HUES48 (cell line): ENCODE measurements at regions not wholly inside any gene's neighbourhood (a gene's known extent, or its start where the extent isn't known, plus 50 kb on each side); places are given as distances from the start of the nearest gene placed in this dataset.

ENCODE experiments used
- H3K27ac ChIP-seq: one replicate; pipeline ENCODE4 v1.7.0; 2013; ENCODE audit warnings: low read depth, low read length, inconsistent platforms
- H3K27me3 ChIP-seq: 2 replicates; pipeline ENCODE4 v1.6.1; 2013; ENCODE audit warnings: mild to moderate bottlenecking, low read length; ENCODE audit not compliant: control insufficient read depth, insufficient read depth
- H3K36me3 ChIP-seq: 2 replicates; pipeline ENCODE4 v1.6.1; 2013; ENCODE audit warnings: low read length; ENCODE audit not compliant: control insufficient read depth, insufficient read depth
- H3K4me1 ChIP-seq: 2 replicates; pipeline ENCODE4 v1.6.1; 2013; ENCODE audit warnings: mild to moderate bottlenecking, low read length; ENCODE audit not compliant: control insufficient read depth, insufficient read depth
- H3K4me3 ChIP-seq: 2 replicates; pipeline ENCODE4 v1.5.1; 2013; ENCODE audit warnings: mild to moderate bottlenecking, low read depth, low read length
- H3K9ac ChIP-seq: 2 replicates; pipeline ENCODE4 v1.6.1; 2013; ENCODE audit warnings: mild to moderate bottlenecking, low read depth, low read length, moderate library complexity
- H3K9me3 ChIP-seq: 2 replicates; pipeline ENCODE4 v1.6.1; 2013; ENCODE audit warnings: low read length; ENCODE audit not compliant: control insufficient read depth, insufficient read depth

DNA sequence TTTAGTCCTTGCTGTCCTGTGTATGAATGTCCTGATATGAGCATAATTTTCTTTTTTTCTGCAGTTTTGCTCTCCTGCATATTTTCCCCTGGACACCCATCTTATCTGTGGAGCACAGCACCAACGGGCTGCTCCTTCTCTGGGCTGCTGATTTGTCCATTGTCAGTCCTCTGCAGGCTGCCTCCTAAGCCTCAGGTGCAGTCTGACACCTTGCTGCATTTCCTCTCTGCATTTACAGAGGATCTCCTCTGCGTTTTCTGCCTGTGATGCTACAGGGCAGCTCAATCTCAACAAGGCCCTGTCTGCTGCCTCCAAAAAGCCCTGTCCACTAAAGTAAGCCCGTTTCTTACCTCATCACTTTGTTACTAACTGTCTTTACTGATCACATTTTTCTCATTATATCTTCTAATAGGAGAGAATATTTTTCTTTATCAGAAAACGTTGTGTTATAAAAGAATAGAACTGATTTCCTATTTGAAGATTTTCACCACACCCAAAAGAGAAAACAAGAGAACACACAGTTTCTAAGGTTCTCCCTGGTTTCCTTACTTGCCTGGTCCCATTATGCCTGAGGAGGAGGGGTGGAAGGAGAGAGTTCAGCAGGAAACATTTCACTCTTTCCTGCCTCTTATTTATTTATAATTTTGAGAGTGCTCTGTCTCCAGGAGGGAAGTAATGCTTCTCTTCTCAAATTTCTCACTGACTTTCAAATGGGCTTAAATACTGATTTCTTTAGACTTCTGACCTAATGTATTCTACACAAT is 65.6 kb upstream of the TDRD3 start:
- H3K4me1 ChIP-seq = no peaks in the 10 kb centered on the region

DNA sequence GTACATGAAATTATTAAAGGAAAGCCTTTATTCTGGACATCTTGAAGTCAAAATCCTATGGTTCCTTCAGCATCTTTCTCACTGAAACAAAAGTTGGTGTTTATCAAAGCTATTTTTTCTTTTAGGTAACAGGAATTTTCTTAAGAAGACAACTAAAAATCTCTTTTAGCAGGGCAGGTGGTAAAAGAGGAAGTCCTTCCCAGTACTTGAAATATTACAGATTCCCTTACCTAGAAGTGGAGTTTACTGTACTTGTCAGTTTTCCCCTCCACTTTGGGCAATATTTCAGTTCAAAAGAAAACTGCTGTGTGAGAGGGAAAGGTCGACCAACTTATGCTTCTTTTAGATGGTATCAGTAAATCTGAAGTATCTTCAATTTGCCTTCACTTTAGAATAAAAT is 64.3 kb upstream of the TDRD3 start:
- no peak overlapping the region for H3K9ac ChIP-seq
- H3K27ac ChIP-seq = no peak overlapping the region
- H3K36me3 ChIP-seq = no peaks in the 10 kb centered on the region
- no peaks in the 10 kb centered on the region for H3K4me1 ChIP-seq
- H3K9me3 ChIP-seq = no peaks in the 10 kb centered on the region
- H3K4me3 ChIP-seq = no peak overlapping the region
- H3K27me3 ChIP-seq = no peaks in the 10 kb centered on the region

More for the DNA sequence above, 65.6 kb upstream of the TDRD3 start:
- Histone ChIP-seq H3K9ac (no peak overlapping the region), H3K4me3 (no peak overlapping the region), H3K9me3 (no peaks in the 10 kb centered on the region), H3K27ac (peak overlapping the region; percentile 9), H3K27me3 (no peaks in the 10 kb centered on the region), H3K36me3 (no peaks in the 10 kb centered on the region)

DNA sequence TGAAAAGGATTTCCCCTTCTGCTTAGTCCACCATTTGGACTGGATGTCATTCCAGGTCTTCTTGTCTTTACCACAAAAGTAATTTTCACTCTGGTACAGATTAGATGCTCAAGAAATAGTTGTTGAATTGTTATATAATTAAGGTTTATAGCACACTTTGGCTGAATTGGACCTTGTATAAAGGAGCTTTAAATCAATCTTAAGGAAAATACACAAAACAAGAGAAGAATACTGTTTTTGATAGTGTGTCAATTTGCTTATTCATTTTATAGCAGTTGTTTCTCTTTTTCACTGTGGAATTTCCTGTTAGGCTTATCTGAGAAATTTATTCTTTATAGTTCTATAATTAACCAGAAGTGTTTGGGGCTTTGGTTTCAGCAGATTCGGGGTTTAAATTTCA is 62.7 kb upstream of the TDRD3 start:
- Histone ChIP-seq H3K9me3 (no peaks in the 10 kb centered on the region), H3K27me3 (no peaks in the 10 kb centered on the region), H3K9ac (no peak overlapping the region), H3K27ac (no peak overlapping the region), H3K4me3 (no peak overlapping the region), H3K4me1 (peaks cover 11% of the 10 kb centered on the region; the same call in 1 of the 2 replicates), H3K36me3 (no peaks in the 10 kb centered on the region)

DNA sequence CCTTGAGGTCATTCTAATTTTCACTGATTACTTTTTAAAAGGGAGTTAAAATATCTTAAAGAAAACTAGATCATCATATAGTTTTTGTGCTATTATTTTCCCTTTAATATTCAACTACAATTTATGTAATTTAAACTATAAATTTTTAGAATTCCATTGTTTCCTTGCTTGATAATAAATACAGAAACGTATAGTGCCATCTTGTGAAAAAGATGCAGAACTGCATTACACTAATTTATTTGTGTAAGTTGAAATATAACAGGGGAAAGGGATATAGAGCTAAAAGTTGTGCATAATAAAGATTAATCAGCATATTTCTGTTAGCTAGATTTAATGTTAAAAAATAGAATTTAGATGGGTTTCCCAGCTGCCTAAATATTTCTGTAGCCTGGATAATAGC is 61.5 kb upstream of the TDRD3 start:
- no peak overlapping the region for H3K4me3 ChIP-seq
- no peaks in the 10 kb centered on the region for H3K27me3 ChIP-seq
- H3K27ac ChIP-seq = no peak overlapping the region
- H3K36me3 ChIP-seq = no peaks in the 10 kb centered on the region
- H3K9ac ChIP-seq = no peak overlapping the region
- H3K9me3 ChIP-seq = no peaks in the 10 kb centered on the region
- peaks cover 11% of the 10 kb centered on the region; the same call in 1 of the 2 replicates for H3K4me1 ChIP-seq

DNA sequence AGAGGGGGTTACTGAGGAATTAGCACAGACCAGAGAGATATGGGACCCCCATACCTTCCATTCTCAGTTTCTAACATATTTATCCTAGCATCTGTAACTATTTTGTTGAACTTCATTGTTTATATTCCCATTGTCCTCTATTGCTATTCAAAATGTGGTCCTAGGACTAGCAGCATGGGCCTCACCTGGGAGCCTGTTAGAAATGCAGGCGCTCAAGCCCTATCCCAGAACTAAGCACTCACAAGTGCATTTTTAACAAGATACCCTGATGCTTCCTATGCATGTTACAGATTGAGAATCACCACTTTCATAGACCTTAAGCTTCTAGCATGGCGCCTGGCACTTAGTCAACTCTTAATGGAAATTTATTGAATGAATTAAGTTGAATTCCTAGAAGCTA is 58.3 kb upstream of the TDRD3 start:
- H3K4me3 ChIP-seq = 0 out of 2 replicates have a peak overlapping the region, but pooled peaks have one; percentile 9
- H3K27ac ChIP-seq = no peak overlapping the region
- H3K4me1 ChIP-seq = peaks cover 11% of the 10 kb centered on the region; the same call in 1 of the 2 replicates
- no peak overlapping the region for H3K9ac ChIP-seq
- no peaks in the 10 kb centered on the region for H3K27me3 ChIP-seq
- no peaks in the 10 kb centered on the region for H3K9me3 ChIP-seq
- H3K36me3 ChIP-seq = no peaks in the 10 kb centered on the region

DNA sequence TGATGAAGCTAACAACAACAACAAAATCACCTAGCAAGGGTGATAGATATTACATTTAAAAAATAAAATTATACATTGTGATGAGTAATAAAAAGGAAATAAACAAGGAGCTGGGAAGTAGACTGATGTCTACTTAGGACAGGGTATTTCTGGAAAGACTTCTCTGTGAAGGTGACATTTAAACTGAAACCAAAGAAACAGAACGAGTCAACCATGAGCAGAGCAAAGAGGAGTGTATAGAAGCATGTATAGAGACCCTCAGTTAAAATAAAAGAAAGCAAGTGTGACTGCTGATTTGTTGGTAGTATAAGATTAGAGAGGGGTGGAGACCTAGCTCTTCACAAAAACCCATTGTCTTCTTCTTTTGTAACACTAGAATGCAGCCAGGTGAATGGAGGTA is 53.0 kb upstream of the TDRD3 start:
- Histone ChIP-seq H3K27ac (no peak overlapping the region), H3K9me3 (no peaks in the 10 kb centered on the region), H3K4me1 (peaks cover 4% of the 10 kb centered on the region; the same call in 1 of the 2 replicates), H3K27me3 (no peaks in the 10 kb centered on the region), H3K36me3 (no peaks in the 10 kb centered on the region), H3K9ac (no peak overlapping the region), H3K4me3 (no peak overlapping the region)

DNA sequence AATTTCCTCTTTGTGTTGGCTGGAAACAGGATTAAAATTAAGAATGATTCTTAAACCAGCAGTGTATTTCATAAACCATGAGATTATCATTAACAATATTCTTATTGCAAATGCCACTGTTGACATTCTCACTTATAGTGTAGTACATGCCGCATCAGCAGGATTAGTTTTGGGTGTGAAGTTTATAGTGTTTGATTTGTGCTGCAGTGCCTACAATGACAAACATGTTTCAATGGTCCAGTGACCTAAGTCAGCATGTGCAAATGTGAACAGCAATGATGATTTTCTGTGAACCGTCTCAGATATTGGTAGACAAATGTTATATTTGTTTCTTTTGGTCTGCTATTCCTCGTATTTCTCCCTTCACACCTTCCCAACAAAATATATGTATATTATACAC is 49.8 kb upstream of the TDRD3 start:
- H3K4me1 ChIP-seq = no peaks in the 10 kb centered on the region
- H3K27me3 ChIP-seq = no peaks in the 10 kb centered on the region
- H3K27ac ChIP-seq = no peak overlapping the region
- H3K9ac ChIP-seq = no peak overlapping the region
- no peaks in the 10 kb centered on the region for H3K36me3 ChIP-seq
- H3K4me3 ChIP-seq = no peak overlapping the region
- no peaks in the 10 kb centered on the region for H3K9me3 ChIP-seq
